HEK293 (cell line): ENCODE measurements at regions not wholly inside any gene's neighbourhood (a gene's known extent, or its start where the extent isn't known, plus 50 kb on each side); places are given as distances from the start of the nearest gene placed in this dataset.

ENCODE experiments used
- AEBP2 ChIP-seq: fragments of 450-650 bp; formaldehyde crosslinking; IDR thresholded peaks from 2 replicates; pipeline ENCODE4 v1.5.1; 2016; ENCODE audit warnings: missing biosample characterization, missing genetic modification characterization, borderline replicate concordance
- CTCF ChIP-seq: fragments of 450-650 bp; formaldehyde crosslinking; IDR thresholded peaks from 2 replicates; pipeline ENCODE4 v1.5.1; 2016; ENCODE audit warnings: missing biosample characterization, missing genetic modification characterization
- KLF16 ChIP-seq: fragments of 450-650 bp; formaldehyde crosslinking; IDR thresholded peaks from 2 replicates; pipeline ENCODE4 v1.5.1; 2017; ENCODE audit warnings: missing biosample characterization, missing genetic modification characterization
- PRDM10 ChIP-seq: fragments of 450-650 bp; formaldehyde crosslinking; IDR thresholded peaks from 2 replicates; pipeline ENCODE4 v1.5.1; 2016; ENCODE audit warnings: missing biosample characterization, missing genetic modification characterization
- SALL2 ChIP-seq: fragments of 450-650 bp; formaldehyde crosslinking; IDR thresholded peaks from 2 replicates; pipeline ENCODE4 v1.5.0; 2017; ENCODE audit warnings: missing biosample characterization, mild to moderate bottlenecking, missing genetic modification characterization, borderline replicate concordance
- ZBTB8A ChIP-seq: fragments of 450-650 bp; formaldehyde crosslinking; IDR thresholded peaks from 2 replicates; pipeline ENCODE4 v1.5.1; 2016; ENCODE audit warnings: missing biosample characterization, missing genetic modification characterization
- ZNF10 ChIP-seq: fragments of 450-650 bp; formaldehyde crosslinking; IDR thresholded peaks from 2 replicates; pipeline ENCODE4 v1.5.1; 2017; ENCODE audit warnings: missing biosample characterization, missing genetic modification characterization
- ZNF248 ChIP-seq: fragments of 450-650 bp; formaldehyde crosslinking; IDR thresholded peaks from 2 replicates; pipeline ENCODE4 v1.5.1; 2017; ENCODE audit warnings: missing biosample characterization, missing genetic modification characterization
- ZNF362 ChIP-seq: fragments of 450-650 bp; formaldehyde crosslinking; IDR thresholded peaks from 2 replicates; pipeline ENCODE4 v1.5.1; 2016; ENCODE audit warnings: missing biosample characterization, missing genetic modification characterization
- ZNF639 ChIP-seq: fragments of 450-650 bp; formaldehyde crosslinking; IDR thresholded peaks from 2 replicates; pipeline ENCODE4 v1.5.1; 2016; ENCODE audit warnings: missing biosample characterization, missing genetic modification characterization
- ZSCAN30 ChIP-seq: fragments of 450-650 bp; IDR thresholded peaks from 2 replicates; pipeline ENCODE4 v1.5.1; 2018; ENCODE audit warnings: missing biosample characterization, mild to moderate bottlenecking, missing genetic modification characterization, moderate library complexity

GRCh38 chr4:89521826-89522225 lies 214.2 kb upstream of the GPRIN3 start:
- no peak for TF ChIP-seq ZBTB8A (tag by site-specific recombination)
- no peak for TF ChIP-seq ZNF362
- TF ChIP-seq PRDM10 (tag by site-specific recombination) = no peak
- TF ChIP-seq CTCF (tag by site-specific recombination) = no peak
- TF ChIP-seq SALL2 (tag by site-specific recombination) = no peak
- TF ChIP-seq AEBP2 (tag by site-specific recombination) = no peak
- no peak for TF ChIP-seq ZSCAN30
- no peak for TF ChIP-seq ZNF10 (tag by site-specific recombination)
- no peak for TF ChIP-seq ZNF639 (tag by site-specific recombination)
- TF ChIP-seq KLF16 (tag by site-specific recombination) = no peak
- TF ChIP-seq ZNF248 (tag by site-specific recombination) = no peak
